ENCODE measurements at regions not wholly inside any gene's neighbourhood (a gene's known extent, or its start where the extent isn't known, plus 50 kb on each side); places are given as distances from the start of the nearest gene placed in this dataset.
"Not testable (repeated sequence)": the region's sequence is repeated elsewhere in the genome, so short reads cannot be mapped to it uniquely, and the experiment has no call there.

GRCh38 chr1:196088541-196088940, 519.7 kb downstream of the KCNT2 start:
- DNase-seq (ENCODE audit: low spot score), result no peak

DNA sequence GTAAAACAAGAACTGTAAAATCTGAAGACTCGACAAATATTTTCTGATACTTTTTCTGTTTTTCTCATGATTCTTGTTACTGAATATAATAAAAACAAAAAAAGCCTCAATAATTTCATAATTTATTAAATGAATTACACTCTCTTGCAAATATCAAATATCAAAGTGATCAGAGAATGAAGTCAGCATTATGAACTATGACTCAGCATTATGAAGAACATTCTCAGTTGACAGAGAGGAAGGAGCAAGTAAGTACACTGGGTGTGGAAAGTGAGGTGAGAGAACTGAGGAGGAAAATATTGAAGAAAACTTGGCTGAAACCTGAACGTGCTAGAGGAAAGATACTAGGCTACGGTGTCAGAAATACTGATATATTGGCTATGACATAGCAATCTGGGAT, 529.5 kb downstream of the KCNT2 start:
- no peak for DNase-seq (ENCODE audit: low spot score)

GRCh38 chr1:196075621-196076020, 532.6 kb downstream of the KCNT2 start:
- no peak for DNase-seq (ENCODE audit: low spot score)

DNA sequence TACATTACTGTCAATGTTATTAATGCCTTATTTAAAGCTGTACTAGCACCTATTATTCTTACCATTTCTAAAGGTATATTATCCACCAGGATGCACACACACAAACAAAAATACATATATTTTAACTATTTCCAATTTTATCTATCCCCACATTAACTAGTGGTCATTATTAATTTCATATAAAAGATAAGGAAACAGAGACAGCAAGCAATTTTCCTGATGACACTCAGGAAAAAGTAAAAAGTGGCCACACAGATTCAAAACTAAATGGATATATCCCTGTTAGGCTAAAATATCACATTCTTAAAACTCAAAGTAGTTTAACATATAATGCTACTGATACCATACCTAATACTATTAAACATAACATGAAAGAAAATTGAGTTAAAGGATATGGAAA, 534.1 kb downstream of the KCNT2 start:
- no peak for DNase-seq (ENCODE audit: low spot score)

DNA sequence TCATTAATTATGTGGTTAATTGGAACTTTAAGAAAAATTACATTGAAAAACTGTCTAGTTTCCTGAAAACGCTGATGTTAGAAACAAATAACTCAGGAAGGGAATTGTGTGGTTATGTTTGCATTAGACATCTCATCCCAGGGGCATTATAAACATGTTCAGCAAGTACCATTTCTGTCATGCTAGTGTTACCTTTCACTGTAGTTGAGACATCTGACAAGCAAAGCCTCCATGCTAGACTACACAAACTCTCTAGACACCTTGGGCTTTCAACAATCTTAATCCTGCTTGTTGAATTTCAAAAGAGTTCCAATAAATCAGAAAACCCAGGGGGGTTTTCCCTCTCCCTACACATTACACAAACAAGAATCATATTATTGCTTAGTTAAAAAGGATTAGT, 536.8 kb downstream of the KCNT2 start:
- DNase-seq (ENCODE audit: low spot score), result no peak

- DNase-seq (ENCODE audit: low spot score), result no peak
These were observed 537.3 kb downstream of the KCNT2 start for GRCh38 chr1:196070940-196071339.

GRCh38 chr1:196063952-196064351, 544.3 kb downstream of the KCNT2 start:
- no peak for DNase-seq (ENCODE audit: low spot score)

DNA sequence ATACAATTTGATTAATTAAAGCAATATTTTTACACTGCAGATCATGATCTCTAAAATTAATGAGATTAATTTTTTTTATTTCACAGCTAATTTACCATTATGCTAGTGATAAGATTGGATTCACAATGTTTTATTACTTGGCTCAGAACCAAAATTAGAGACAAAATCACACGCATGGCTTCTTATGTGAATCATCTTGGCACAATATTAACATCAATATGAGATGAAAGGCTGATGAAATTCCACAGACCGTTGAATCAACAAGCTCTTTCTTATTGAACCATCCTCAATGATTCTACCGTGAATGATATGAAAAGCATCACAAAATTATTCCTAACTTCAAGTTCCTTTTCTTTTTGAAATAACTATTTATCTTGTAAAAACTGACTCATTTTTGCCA, 544.9 kb downstream of the KCNT2 start:
- no peak for DNase-seq (ENCODE audit: low spot score)

- DNase-seq (ENCODE audit: low spot score), result no peak
These were observed 547.7 kb downstream of the KCNT2 start for GRCh38 chr1:196060539-196060938.

- DNase-seq (ENCODE audit: low spot score), result no peak
These were observed 549.0 kb downstream of the KCNT2 start for GRCh38 chr1:196059210-196059609.

DNA sequence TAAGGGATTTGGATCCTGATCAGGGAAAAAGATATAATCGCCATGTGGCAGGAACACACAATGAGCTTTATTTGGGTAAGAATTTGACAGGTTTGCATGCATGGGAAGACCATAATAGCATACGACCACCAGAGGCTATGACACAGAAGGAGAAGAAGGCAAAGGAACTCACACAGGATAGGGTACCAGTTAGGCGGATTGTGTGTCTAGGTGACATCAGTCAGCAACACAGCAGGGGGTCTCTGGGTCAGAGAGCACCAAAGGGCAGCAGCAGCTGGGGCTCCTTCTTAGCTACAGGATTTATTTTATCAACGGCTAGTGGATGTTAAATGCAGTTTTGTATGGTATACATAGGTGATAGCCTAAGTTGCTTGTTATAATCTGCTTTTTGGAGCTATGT, 551.3 kb downstream of the KCNT2 start:
- DNase-seq (ENCODE audit: low spot score), result no peak

- no peak for DNase-seq (ENCODE audit: low spot score)
These were observed 558.8 kb downstream of the KCNT2 start for GRCh38 chr1:196049407-196049806.

- no peak for DNase-seq (ENCODE audit: low spot score)
These were observed 565.0 kb downstream of the KCNT2 start for GRCh38 chr1:196043268-196043667.

GRCh38 chr1:196034080-196034706, 574.0 kb downstream of the KCNT2 start:
- no peak for DNase-seq (ENCODE audit: low spot score)

- not testable (repeated sequence) for DNase-seq (ENCODE audit: low spot score)
These were observed 576.9 kb downstream of the KCNT2 start for GRCh38 chr1:196031387-196031786.

DNA sequence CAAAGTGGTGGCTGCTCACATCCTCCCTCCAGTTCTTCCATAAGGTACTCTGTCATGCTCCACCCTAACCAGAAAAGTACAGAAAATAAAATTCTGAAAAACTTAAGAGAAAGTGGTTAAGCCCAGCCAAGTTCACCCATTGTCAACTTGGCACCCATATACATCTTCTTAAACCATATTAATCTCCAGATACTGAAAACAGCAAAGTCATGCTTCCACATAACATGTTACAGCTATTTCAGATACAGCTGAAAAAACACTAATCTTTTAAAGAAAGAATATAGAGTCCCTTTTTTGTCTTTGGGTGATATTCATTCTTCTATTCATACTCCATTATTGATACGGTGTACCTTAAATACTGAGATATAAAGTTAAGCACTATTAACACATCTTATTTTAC, 577.8 kb downstream of the KCNT2 start:
- no peak for DNase-seq (ENCODE audit: low spot score)

DNA sequence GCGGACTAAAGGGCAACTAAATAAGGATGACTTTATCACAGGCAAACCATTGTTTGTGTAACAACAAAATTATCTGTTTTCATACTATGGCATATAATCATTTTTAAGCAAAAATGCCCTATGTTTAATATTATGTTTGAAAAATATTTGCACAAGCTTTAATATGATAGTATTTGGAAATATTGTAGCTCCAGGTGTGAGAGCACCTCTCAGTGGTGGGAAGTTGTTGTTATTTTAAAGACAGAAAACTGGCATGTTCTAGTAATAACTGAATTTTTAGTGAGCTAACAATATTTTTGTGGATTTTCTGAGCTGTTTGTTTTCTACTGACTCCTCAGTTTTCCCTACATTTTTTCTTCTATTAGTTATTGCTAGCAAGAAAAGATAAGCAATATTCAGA, 578.8 kb downstream of the KCNT2 start:
- no peak for DNase-seq (ENCODE audit: low spot score)

- no peak for DNase-seq (ENCODE audit: low spot score)
These were observed 581.1 kb downstream of the KCNT2 start for GRCh38 chr1:196027127-196027526.

DNA sequence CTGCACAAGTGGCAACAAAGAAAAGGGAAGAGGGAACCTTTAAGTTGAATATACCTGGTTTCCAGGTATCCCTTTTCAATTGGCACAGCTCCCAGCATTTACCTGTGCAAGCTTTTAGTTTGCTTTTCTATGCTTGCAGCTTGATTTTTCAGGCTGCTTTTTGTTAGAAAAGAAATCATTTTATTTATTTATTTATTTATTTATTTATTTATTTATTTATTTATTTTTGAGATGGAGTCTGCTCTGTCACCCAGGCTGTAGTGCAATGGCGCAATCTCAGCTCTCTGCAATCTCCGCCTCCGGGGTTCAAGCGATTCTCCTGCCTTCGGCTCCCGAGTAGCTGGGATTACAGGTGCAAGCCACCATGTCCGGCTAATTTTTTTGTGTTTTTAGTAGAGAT, 587.1 kb downstream of the KCNT2 start:
- DNase-seq (ENCODE audit: low spot score), result not testable (repeated sequence)

GRCh38 chr1:196009362-196009761, 598.9 kb downstream of the KCNT2 start:
- DNase-seq (ENCODE audit: low spot score), result no peak

DNA sequence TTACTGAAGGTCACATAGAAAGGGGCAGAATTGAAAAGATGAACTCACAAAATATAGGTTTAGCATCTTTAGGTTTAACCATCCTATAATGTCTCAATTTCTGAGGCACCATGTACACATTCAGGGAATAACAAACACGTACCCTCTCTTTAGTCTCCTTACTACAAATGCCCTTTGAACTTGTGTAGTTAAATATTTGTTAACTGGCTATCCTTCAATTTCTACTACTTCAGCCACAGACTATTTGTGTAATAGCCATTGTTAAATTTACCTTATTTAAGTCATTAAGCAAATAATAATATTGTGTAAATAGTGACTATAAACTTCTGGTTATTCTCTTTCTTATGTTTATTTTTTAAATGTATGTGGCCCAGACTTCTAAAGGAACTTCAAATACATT, 600.5 kb downstream of the KCNT2 start:
- no peak for DNase-seq (ENCODE audit: low spot score)

GRCh38 chr1:196005426-196005825, 602.8 kb downstream of the KCNT2 start:
- DNase-seq (ENCODE audit: low spot score), result no peak

GRCh38 chr1:196004388-196004787, 603.9 kb downstream of the KCNT2 start:
- not testable (repeated sequence) for DNase-seq (ENCODE audit: low spot score)

DNA sequence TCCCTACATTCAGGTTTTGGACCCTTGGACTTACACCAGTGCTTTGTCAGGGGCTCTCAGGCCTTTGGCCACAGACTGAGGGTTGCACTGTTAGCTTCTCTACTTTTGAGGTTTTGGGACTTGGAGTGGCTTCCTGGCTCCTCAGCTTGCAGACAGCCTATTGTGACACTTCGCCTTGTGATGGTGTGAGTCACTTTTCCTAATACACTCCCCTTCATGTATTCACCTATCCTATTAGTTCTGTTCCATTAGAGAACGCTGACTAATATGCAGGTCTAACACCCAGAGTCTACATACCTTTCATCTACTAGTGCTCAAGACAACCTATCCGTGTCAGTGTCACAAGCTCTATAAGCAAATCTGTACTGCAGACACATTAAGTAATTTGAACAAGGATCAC, 605.3 kb downstream of the KCNT2 start:
- DNase-seq (ENCODE audit: low spot score), result no peak

DNA sequence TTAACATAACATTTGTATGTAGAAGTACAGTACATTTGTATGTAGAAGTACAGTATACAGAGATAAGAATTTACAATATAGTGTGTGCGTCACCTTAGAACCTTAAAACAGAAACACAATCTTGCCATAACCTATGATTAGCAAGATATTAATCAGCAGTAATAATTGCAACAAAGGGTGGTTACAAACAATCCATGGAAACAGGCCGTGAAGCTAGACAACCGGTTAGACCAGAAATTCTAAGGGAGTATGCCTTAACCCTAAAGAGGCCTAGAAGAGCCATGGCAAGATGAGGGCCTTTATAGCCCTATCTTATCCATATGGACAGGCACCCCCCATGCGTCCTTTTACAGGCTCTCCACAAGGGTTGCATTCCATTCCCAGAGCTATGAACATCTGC, 605.9 kb downstream of the KCNT2 start:
- DNase-seq (ENCODE audit: low spot score), result not testable (repeated sequence)
